ENCODE measurements at regions not wholly inside any gene's neighbourhood (a gene's known extent, or its start where the extent isn't known, plus 50 kb on each side); places are given as distances from the start of the nearest gene placed in this dataset.
"Not testable (repeated sequence)": the region's sequence is repeated elsewhere in the genome, so short reads cannot be mapped to it uniquely, and the experiment has no call there.

- TF ChIP-seq, protein P1, sequence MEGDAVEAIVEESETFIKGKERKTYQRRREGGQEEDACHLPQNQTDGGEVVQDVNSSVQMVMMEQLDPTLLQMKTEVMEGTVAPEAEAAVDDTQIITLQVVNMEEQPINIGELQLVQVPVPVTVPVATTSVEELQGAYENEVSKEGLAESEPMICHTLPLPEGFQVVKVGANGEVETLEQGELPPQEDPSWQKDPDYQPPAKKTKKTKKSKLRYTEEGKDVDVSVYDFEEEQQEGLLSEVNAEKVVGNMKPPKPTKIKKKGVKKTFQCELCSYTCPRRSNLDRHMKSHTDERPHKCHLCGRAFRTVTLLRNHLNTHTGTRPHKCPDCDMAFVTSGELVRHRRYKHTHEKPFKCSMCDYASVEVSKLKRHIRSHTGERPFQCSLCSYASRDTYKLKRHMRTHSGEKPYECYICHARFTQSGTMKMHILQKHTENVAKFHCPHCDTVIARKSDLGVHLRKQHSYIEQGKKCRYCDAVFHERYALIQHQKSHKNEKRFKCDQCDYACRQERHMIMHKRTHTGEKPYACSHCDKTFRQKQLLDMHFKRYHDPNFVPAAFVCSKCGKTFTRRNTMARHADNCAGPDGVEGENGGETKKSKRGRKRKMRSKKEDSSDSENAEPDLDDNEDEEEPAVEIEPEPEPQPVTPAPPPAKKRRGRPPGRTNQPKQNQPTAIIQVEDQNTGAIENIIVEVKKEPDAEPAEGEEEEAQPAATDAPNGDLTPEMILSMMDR (conservative IDR thresholded peaks at IDR 0.05; ENCODE audit: low read depth in 2 of 2) = not testable (repeated sequence)
- not testable (repeated sequence) for TF ChIP-seq POLR2AphosphoS5 (IDR thresholded peaks at IDR 0.05; ENCODE audit: low read depth); REST (IDR thresholded peaks at IDR 0.05; ENCODE audit: unreplicated experiment); EZH2phosphoT487 (IDR thresholded peaks at IDR 0.05; ENCODE audit: unreplicated experiment); EZH2 (IDR thresholded peaks at IDR 0.05; ENCODE audit: low read depth, unreplicated experiment); CREB1 (CRISPR knock-in tag; IDR thresholded peaks at IDR 0.05; ENCODE audit: low read depth); JUNB (IDR thresholded peaks at IDR 0.05; ENCODE audit: unreplicated experiment)
These were observed 96.4 kb downstream of the UTRN start for GRCh38 chr6:144381499-144381898.

Data from GM23338 (cell line).